Prostate gland (tissue), 2 donors: ENCODE measurements at regions not wholly inside any gene's neighbourhood (a gene's known extent, or its start where the extent isn't known, plus 50 kb on each side); places are given as distances from the start of the nearest gene placed in this dataset.

Experiments
- DNase-seq: peaks from one replicate; pipeline ENCODE4 v3.0.0-alpha.2; 2019; ENCODE audit warnings: low spot score
- H3K27ac ChIP-seq, 2 donors: fragments of 200-600 bp; sonication (generic); 2 replicates each; pipeline ENCODE4 v1.5.1; 2017 to 2019
- H3K27me3 ChIP-seq: fragments of 200-600 bp; sonication (generic); replicated peaks from 2 replicates; pipeline ENCODE4 v1.5.1; 2019; ENCODE audit not compliant: insufficient read depth
- H3K36me3 ChIP-seq, 2 donors: fragments of 200-600 bp; sonication (generic); 1 replicate in 1 of 2; 2 replicates in 1 of 2; pipeline versions ENCODE4 v1.5.1 to v1.8.1; 2017 to 2019
- H3K4me1 ChIP-seq: fragments of 200-600 bp; sonication (generic); replicated peaks from 2 replicates; pipeline ENCODE4 v1.5.1; 2019
- H3K4me3 ChIP-seq, 2 donors: fragments of 200-600 bp; sonication (generic); 2 replicates each; pipeline ENCODE4 v1.5.1; 2017 to 2019
- H3K9me3 ChIP-seq: fragments of 200-600 bp; sonication (generic); 2 replicates; pipeline ENCODE4 v1.5.1; 2017
- CTCF ChIP-seq, 4 experiments: fragments of 200-600 bp in 2 of 4; fragments of 450-650 bp in 2 of 4; sonication (generic) in 2 of 4; IDR thresholded peaks; 1 replicate in 3 of 4; 2 replicates in 1 of 4; pipeline ENCODE4 v1.5.1; 2016 to 2019; ENCODE audit warnings: antibody characterized with exemption in 4 of 4, mild to moderate bottlenecking in 2 of 4, moderate library complexity in 2 of 4
- POLR2A ChIP-seq: fragments of 450-650 bp; IDR thresholded peaks from one replicate; pipeline ENCODE4 v1.6.1; 2016; ENCODE audit warnings: antibody characterized with exemption, mild to moderate bottlenecking
- POLR2AphosphoS5 ChIP-seq: sonication (generic); formaldehyde crosslinking; IDR thresholded peaks from one replicate; pipeline ENCODE4 v1.6.1; 2017; ENCODE audit warnings: antibody characterized with exemption
- WGBS: methylation state at CpG from one replicate; pipeline ENCODE4 v1.1.5; 2018; 5-methylcytosine and 5-hydroxymethylcytosine counted together
- intact Hi-C: fragments of 100-400 bp; cut with DNase I; formaldehyde crosslinking; loops from one replicate; pipeline ENCODE4 v1.14.2; 2022

- Histone ChIP-seq H3K36me3 (no peaks in the 10 kb centered on the region), H3K27ac (no peak overlapping the region), H3K4me1 (no peaks in the 10 kb centered on the region), H3K9me3 (no peaks in the 10 kb centered on the region), H3K4me3 (no peak overlapping the region), H3K27me3 (no peaks in the 10 kb centered on the region)
- intact Hi-C loops = no loop called here
- TF ChIP-seq POLR2AphosphoS5 (no peak), POLR2A (no peak), CTCF (IDR thresholded peaks at IDR 0.05) (no peak)
- no peak for DNase-seq
- 58% methylated on average over 4 of the region's 4 CpGs for WGBS
Measured at GRCh38 chr3:127352612-127353011, 64.8 kb upstream of the PRR20G start.

GRCh38 chr3:127351775-127352350, 64.0 kb upstream of the PRR20G start:
- H3K4me1 ChIP-seq = no peaks in the 10 kb centered on the region
- no peak overlapping the region for H3K4me3 ChIP-seq
- intact Hi-C loops = no loop called here
- H3K9me3 ChIP-seq = no peaks in the 10 kb centered on the region
- no peak for DNase-seq
- 58% methylated on average over 12 of the region's 12 CpGs for WGBS
- no peaks in the 10 kb centered on the region for H3K36me3 ChIP-seq
- H3K27me3 ChIP-seq = no peaks in the 10 kb centered on the region
- TF ChIP-seq CTCF (IDR thresholded peaks at IDR 0.05) (no peak), POLR2A (no peak), POLR2AphosphoS5 (no peak)
- no peak overlapping the region for H3K27ac ChIP-seq

GRCh38 chr3:127351321-127351720, 63.5 kb upstream of the PRR20G start:
- intact Hi-C loops = no loop called here
- H3K4me1 ChIP-seq = no peaks in the 10 kb centered on the region
- no peak for DNase-seq
- H3K27me3 ChIP-seq = no peaks in the 10 kb centered on the region
- TF ChIP-seq POLR2AphosphoS5 (no peak), CTCF (IDR thresholded peaks at IDR 0.05) (no peak), POLR2A (no peak)
- H3K4me3 ChIP-seq = no peak overlapping the region
- no peak overlapping the region for H3K27ac ChIP-seq
- 38% methylated on average over 10 of the region's 10 CpGs for WGBS
- no peaks in the 10 kb centered on the region for H3K36me3 ChIP-seq
- H3K9me3 ChIP-seq = no peaks in the 10 kb centered on the region

- no peaks in the 10 kb centered on the region for H3K36me3 ChIP-seq
- intact Hi-C loops = no loop called here
- H3K4me1 ChIP-seq = no peaks in the 10 kb centered on the region
- 86% methylated on average over 26 of the region's 28 CpGs for WGBS
- no peaks in the 10 kb centered on the region for H3K27me3 ChIP-seq
- H3K4me3 ChIP-seq = no peak overlapping the region
- no peaks in the 10 kb centered on the region for H3K9me3 ChIP-seq
- H3K27ac ChIP-seq = no peak overlapping the region
- no peak for DNase-seq
- TF ChIP-seq POLR2AphosphoS5 (no peak), CTCF (IDR thresholded peaks at IDR 0.05) (no peak), POLR2A (no peak)
Measured at GRCh38 chr3:127350172-127351050, 62.6 kb upstream of the PRR20G start.
